ENCODE measurements at regions not wholly inside any gene's neighbourhood (a gene's known extent, or its start where the extent isn't known, plus 50 kb on each side); places are given as distances from the start of the nearest gene placed in this dataset.
A peak's percentile ranks its signal among the peaks of the same experiment; 100 is the strongest.

DNA sequence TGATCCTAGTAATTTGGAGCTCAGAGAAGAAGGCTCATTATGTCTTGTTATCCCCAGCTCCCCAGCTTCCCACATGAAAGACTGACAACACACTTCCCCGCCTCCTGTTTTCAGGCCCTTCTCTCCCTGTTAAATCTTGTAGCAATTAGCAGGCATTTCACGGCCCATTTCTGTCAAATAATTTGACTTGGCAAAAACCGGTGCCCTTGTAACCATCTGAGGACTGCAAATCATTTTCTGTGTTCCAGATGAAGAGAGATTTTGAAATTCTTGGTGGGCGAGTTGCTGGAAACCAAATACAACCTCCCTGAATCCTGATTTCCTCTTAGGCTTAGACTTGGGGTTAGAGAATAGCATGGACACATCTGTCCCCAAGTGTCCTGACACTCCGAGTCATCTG, 109.7 kb downstream of the MSX2 start:
- ATAC-seq, result no peak
- DNase-seq, result no peak

DNA sequence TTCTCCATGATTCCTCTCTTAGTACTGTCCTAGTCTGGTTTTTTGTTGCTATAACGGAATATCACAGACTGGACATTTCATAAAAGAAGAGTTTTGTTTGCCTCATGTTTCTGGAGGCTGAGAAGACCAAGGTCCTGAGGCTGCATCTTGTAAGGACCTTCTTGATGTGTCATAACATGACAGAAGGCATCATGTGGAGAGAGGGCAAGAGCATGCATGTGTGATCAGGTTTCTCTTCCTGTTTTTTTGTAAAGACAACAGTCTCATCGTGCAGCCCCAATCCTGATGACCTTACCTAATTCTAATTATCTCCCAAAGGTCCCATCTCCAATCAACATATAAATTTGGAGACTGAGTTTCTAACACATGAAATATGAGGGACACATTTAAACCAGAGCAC, 108.4 kb downstream of the MSX2 start:
- no peak for DNase-seq
- no peak for ATAC-seq

DNA sequence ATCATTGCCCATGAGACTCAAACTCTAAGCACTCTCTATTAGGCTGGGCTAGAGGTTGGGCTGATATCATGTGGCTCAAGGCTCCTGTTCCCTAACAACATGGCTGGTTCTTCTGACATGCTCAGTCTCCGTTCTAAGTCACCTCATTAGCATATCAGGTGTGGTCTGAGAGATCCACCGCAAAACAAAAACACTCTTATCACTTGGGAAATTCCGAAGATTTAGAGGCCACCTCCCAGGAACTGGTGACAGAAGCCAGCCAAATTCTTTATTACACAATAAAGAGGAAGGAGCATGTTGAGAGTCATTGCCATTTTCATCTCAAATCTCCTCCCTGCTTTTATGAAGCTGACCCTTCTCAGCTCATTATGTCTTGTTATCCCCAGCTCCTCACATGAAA, 107.6 kb downstream of the MSX2 start:
- ATAC-seq (no peak), DNase-seq (no peak)

DNA sequence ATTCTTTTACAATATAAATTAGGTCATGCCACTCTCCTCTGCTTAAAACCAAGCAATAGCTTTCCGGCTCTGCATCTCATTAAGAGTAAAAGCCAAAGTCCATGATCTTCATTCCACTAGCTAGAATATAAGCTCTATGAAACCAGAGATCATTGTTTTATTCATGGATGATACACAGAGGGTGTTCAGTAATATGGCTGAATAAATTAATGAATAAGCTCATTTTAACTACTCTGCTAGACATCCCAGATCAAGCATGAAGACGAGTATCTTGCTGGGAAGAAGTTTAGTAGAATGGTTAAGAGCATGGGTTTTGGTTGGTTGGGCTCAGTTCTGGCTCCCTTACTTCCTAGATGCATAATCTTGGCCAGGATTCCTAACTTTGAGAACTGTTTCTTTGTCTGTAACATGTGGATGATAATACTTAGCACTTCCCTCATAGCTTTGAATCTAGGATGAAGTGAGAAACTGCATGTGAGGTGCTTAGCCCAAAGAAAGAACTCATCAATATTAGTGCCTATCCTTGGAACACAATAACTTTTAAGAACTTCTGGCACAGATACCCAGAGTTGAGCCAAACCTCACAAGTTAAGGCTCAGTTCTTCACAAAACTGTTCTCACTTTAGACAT, 106.8 kb downstream of the MSX2 start:
- no peak for ATAC-seq

DNA sequence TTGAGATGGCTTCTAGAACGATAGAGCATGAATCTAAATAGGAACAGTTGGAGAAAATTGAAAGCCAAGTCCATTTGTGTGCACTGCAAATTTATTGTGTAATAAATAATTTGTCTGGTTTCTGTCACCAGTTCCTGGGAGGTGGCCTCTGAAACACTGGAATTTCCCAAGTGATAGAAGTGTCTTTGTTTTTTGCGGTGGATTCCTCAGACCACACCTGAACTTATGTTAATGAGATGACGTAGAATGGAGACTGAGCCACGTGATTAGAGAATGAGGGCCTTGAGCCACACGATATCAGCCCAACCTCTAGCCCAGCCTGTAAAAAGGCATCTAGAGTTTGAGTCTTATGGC, 105.1 kb downstream of the MSX2 start:
- no peak for ATAC-seq
- DNase-seq, result no peak

More for the DNA sequence above, 106.8 kb downstream of the MSX2 start:
- no peak for DNase-seq

DNA sequence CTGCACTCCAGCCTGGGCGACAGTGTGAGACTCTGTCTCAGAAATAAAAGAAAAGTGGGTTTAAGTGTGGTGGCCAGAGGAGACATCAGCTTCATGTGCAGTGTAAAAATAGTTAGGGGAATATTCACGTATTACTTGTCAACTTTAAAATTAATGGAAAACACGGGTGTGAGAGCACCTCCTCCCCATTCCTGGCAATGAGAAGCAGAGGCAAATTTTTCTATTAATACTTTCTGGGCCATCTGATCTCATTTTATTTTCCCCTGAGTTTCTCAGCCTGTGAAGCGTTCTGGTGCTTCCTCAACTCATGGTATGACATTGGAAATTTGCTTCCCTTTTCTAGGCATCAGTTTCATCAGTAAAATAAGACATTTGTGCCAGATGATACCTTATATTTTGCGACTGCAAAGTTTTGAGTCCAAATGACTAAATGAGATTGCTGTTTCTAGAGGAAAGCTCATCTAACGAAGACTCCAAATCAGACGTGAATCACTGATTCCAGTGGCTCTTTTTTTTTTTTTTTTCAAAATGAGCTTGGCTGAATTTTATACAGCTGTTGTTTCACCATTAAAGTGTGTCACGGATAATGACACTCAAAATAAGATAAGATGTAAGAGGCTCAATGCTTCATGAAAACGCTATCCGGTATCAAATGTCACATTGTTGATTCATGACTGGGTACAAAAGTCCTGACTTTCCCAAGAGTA, 104.6 kb downstream of the MSX2 start:
- DNase-seq (no peak), ATAC-seq (no peak)

DNA sequence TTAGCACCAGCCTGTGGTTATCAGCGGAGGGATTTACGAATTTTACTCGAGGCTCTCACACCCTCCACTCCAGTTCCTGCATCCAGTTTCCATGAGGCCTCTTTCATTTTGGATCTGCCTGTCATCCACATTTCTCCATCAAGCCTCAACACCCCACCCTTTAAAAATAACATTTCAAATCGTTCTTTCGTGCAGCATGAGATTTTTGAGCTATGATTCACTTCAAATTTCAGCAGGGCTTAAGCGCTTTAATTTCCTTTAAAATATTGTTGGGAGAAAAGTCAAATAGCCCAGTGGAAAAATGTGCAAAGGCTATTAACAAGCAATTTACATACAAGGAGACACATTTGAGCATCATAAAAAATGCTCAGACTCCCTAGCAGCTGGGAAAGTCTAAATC, 103.2 kb downstream of the MSX2 start:
- ATAC-seq (no peak), DNase-seq (no peak)

DNA sequence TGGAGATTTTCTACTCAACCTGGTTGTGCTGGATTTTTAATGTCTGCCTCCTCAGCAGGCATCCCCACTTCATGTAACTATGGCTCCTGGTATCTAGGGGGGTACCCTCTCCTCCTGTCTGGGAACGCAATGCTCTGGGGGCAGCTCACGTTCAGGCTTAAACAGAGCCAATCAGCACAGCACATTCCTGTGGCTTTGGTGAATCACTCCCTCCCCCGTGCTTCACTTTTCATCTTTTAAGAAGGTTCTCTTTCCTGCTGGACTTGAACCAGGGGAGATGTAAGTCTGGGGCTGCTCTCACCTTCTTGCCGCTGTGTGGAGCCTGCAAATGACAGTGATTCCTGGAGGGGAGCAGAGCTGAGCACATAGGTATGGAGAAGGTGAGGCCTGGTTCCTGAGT, 101.2 kb downstream of the MSX2 start:
- DNase-seq (no peak), ATAC-seq (no peak)

DNA sequence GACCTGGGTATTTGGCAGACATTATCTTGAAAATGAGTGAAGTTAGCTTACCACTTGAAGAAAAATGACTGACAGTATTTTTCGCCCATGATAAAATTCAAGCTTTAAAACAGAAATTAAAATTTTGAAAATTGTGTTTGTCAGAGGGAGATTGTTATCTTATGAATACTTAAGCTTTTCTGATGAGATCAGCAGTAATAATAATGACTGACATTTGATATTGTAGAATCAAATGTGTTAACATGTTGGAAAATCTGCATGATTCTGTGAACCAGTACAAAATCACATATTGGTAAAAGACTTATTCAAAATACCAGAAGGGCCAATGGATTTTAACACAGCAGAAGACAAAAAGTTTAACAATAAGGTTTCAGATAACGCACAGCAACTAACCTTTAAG, 94.0 kb downstream of the MSX2 start:
- DNase-seq (no peak), ATAC-seq (no peak)

DNA sequence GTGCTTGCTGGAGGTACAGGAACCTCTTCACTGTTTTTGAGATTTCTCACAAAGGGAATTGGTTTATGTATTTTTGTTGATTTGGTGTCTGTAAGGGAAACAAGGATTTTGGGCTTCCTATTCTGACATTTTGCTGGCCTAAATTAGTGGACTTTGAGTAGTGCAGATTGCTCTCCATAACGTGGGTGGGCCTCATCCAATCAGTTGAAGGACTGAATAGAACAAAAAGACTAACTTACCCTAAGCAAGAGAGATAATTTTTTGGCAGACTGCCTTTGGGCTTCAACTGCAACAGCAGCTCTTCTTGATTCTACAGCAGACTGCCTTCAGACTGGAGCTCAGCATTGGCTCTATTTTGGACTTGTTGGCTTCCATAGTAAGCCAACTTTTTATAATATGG, 93.2 kb downstream of the MSX2 start:
- no peak for DNase-seq
- ATAC-seq, result no peak

DNA sequence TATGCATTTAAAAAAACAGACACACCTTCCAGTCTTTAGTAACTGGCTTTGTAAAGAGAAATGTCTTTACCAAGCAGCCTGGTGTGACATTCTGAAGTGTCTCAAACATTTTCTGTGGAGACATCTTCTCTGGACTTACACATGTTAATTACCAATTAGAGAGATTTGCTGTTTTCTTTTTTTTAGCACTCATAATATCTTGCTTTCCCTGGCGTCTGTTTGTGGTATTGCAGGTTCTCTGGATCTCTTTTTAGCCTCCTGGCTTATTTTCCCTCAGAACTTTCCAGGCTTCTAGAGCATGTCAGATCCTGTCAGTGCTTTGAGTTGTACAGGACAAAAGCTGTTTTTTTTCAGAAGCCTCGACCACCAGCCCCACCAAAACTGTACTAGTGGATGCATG, 92.5 kb downstream of the MSX2 start:
- no peak for DNase-seq
- no peak for ATAC-seq

DNA sequence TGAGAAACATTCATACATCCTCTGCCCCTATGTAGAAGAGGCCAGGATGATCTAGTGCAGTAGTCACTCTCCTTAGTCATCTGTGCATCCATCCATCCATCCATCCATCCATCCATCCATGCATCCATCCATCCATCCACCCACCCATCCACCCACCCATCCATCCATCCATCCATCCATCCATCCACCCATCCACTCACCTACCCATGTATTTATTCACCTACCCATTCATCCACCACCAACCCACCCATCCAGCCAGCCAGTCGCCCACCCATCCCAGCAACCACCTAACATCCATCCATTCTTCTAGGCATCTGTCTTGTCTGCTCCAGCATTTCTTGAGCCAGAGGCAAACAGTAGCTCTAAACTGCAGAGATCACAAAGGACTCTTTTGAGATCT, 87.1 kb downstream of the MSX2 start:
- ATAC-seq, result no peak
- DNase-seq, result no peak

DNA sequence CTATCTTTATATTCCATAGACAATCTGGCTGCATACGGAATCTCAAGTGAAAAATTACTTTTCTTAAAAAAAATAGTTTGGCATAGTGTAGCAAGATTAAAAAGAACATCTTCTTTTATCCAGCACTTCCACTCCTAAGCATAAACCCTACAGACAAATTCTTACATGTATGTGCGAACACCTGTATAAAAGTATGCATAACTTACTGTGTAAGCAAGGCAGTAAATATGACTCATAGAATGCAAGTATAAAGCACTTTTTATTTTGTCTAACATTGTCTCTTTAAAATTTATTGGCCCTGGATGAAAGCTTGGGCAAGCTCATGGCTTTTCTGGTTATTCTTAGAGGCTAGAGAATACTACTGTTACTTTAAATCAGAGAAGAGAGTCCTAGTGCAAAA, 86.4 kb downstream of the MSX2 start:
- ATAC-seq (no peak), DNase-seq (no peak)

DNA sequence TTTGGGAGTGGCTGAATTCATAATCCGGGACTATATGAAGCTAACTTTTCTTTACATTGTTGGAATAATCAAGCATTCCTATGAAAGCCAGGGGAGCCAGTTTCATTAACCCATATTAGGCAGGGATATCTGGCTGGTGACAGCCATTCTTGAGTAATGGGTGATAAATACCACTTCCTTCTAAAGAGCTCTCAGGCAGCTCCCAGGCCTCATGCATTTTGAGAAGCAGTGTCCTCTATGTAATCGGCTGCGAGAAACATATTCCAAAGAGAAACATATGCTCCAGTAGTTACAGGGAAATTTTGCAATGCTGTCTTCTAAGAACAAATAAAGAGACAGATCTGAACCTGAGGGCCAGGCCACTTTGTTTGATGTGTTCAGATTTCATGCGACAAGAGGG, 83.1 kb downstream of the MSX2 start:
- no peak for ATAC-seq
- DNase-seq, result no peak

DNA sequence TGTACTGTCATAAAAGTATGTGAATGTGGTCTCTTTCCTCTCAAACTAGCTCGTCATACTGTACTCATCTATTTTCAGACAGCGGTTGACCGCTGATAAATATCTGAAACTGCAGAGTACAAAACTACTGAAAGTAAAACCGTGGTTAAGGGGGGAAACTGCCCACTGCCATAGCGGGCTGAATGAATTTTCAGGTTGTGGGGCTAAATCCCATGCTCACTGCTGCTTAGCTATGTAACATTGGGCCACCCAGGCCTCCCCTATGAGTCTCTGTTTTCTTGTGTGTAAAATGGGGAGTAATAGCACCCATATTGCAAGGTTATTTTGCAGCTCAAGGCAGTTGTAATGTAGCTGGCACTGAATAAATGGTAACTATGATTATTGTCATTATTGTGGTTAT, 82.3 kb downstream of the MSX2 start:
- DNase-seq, result no peak
- ATAC-seq, result no peak

DNA sequence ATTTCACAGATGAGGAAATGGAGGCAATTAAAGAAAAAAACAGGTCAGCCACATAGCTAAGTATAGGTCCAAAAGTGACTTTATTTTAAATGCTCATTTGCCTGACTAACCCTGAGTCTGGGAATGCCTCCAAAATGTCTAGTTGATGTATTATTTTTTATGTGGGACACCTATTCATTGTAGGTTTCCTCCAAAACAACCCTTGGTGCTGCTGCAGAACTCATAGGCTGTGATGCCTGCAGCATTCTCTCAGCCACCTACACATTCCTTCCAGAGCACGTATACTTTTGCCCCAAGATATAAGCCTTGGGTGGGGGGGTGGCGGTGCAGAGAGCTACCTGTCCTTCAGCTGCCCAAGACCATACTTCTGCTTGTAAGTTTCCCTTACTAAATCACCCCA, 77.4 kb downstream of the MSX2 start:
- DNase-seq (no peak), ATAC-seq (no peak)

DNA sequence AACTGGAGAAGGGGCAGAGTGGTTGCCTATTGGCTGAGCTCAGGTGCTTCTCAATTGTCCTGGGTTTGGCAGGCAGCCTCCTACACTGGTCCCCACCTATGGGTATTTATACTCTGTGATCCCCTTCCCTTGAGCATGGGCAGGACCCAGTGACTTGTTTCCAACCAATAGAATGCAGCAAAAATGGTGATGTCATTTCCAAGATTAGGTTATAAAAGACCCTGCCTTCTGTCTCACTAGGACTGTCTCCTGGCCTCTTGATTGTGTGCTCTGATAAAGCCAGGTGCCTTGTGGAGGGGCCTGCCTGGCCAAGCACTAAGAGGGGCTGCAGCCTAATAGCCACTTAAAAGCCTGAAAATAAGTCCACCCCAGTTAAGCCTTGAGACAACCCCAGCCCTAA, 76.1 kb downstream of the MSX2 start:
- no peak for DNase-seq
- no peak for ATAC-seq

DNA sequence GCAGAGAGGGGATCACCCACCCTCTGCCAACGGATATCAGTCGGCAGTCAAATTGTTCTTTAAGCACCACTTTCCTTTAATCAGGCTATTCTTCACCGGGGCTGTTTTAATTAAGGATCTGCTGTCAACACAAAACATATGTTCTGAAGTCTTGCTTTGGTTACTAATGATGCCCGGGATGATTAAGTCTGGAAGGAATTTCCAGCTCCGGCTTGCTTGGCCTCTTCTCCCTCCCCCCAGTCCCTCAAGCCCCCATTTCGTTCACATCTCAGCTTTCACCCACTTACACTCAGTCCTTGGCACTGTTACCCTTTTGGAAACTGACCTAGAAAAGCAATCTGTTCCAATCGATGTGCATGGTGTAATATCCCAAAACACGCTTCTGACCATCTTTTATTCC, 74.7 kb downstream of the MSX2 start:
- ATAC-seq (no peak), DNase-seq (no peak)

DNA sequence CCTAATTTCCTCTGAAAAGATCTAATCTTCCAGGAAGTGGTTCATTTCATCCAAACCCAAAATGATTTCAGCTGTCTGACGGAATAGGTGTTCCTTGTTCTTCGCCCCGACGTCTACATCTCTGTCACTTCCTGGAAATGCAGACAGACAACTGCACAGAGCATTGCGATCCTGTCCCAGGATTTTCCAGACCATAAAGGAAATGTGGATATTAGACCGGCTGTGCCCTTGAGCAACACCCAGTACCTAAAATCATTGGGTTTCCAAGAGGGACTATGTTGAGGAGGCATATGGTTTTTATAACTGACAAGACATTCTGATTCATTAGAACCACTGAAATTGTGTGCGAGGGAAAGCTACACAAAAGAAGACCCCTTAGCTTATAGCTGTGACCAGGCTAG, 74.2 kb downstream of the MSX2 start:
- ATAC-seq, result no peak

DNA sequence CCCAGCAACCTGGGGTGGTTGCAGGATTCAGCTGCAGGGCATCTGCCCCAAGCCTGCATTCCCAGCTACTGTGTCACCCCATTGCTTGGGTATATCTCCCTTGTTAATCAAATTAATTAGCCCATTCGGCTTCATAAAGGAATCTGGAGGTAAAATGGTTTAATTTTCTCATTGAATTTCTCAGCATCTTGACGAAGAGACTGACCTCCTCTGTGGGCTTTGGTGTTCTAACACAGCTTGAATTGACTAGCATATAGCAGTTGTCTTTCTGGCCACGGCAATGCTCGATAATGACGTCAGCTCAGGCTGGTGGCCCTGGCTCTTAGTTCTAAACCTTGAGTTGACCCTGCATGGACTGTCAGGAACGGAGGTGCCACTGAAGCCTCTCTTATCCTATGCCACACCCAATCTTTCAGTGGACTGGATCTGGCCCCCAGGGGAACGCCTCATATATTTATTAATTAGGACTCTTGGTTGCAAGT, 72.4 kb downstream of the MSX2 start:
- no peak for DNase-seq
- ATAC-seq, result no peak

More for the DNA sequence above, 74.2 kb downstream of the MSX2 start:
- no peak for DNase-seq

DNA sequence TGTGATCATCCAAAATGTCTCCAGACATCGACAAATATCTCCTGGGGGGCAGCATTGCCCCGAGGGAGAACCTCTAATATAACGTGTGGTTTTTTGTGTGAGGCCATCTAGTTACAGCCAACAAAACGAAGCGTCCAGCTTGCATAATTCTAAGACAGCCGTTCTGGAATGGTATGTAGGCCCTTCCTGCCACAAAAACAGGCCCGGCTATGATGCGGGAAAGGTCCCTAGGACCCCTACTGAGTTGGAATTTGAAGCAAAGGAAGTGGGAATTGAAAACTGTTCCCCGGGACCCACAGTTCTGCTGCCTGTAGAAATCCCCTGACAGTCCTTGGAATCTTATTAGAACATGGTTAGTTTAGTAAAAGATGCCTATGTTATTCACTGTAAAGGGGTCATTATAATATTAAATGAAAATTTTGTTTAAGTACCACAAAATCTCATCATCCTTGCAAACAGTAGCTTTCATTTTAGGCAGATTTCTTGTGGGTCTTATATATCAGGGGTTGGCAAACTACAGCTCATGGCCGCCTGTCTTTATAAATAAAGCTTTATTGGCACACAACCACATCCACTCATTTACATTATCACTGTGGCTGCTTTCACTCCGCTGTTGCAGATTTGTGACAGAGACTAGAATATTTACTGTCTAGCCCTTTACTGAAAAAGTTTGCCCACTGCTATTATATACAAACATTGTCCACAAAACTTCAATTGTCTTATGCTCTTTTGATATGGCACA, 70.7 kb downstream of the MSX2 start:
- DNase-seq, result no peak

DNA sequence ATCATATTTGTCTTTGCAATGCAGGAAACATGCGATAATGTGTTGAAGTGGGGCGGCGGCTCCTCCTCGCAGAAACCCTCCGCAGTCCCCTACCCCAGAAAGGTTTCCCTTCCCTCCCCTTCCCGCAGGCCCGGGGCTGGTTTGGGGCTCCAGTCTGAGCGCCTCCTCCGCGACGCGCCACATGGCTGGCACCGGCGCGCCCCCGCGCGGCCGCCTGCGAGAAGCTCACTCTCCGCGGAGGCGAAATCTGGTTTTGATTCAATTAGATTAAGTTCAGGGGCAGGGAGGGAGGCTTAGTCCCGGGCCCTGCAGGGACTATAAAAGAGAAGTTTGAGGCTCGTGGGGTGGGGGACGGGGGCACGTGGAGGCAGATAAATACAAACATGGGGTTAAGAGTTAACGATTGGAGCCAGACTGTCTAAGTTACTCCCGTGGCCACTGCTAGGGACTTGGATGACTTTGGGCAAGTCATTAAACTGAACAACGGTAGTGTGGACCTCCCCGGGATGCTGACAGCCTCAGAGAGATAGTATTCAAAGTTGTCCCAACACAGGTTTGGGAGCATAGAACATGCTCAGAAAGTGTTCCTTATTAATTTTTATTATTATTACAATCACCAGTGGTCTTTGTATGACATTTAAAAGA, 69.4 kb downstream of the MSX2 start:
- peak; percentile 72 for ATAC-seq
- DNase-seq, result peak; percentile 52

More for the DNA sequence above, 70.7 kb downstream of the MSX2 start:
- ATAC-seq, result no peak

DNA sequence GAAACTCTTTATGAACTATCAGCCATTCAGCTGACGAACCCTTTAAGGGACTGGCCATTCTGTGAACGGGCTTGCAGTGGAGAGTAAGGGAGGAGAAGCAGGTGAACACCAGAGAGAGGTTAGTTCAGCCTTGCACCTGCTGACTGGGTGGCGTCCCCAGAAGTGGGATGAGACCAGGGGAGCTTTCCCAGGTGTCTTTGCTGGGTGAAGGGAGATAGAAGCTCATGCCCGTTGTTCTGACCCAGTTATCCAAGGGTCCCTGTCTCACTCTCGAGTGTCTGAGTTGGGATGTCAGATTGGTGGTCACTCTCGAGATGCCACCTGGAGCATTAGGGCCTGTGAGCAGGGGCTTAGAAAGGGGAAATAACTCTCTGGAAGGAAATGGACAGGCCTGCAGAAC, 68.7 kb downstream of the MSX2 start:
- DNase-seq (no peak), ATAC-seq (no peak)

Measured in stimulated activated naive CD8-positive, alpha-beta T cell treated with anti-CD3 and anti-CD28 coated beads, Interleukin-15, Interleukin-2, amounts not matched to agents 100 U/mL and 50 U/mL, for 24 hours (primary cell).